T-helper 2 cell treated with Interferon-gamma antibody and Interleukin-4, amounts not matched to agents 5 μg/mL and 100 μg/mL, for 36 hours (primary cell): ENCODE measurements at regions not wholly inside any gene's neighbourhood (a gene's known extent, or its start where the extent isn't known, plus 50 kb on each side); places are given as distances from the start of the nearest gene placed in this dataset.
"Not testable (repeated sequence)": the region's sequence is repeated elsewhere in the genome, so short reads cannot be mapped to it uniquely, and the experiment has no call there.

ENCODE experiments used
- DNase-seq: peaks from one replicate; pipeline ENCODE4 v3.0.0; 2021; ENCODE audit warnings: low spot score
- H3K27ac Mint-ChIP-seq: one replicate; pipeline ENCODE4 v1.8.0; 2021; ENCODE audit warnings: mild to moderate bottlenecking, mixed read lengths
- H3K27me3 Mint-ChIP-seq: one replicate; pipeline ENCODE4 v1.8.0; 2021; ENCODE audit warnings: low read depth, mixed read lengths
- H3K36me3 Mint-ChIP-seq: one replicate; pipeline ENCODE4 v1.8.0; 2021; ENCODE audit warnings: low read depth, mixed read lengths
- H3K4me1 Mint-ChIP-seq: one replicate; pipeline ENCODE4 v1.8.0; 2021; ENCODE audit warnings: low read depth, mixed read lengths
- H3K4me3 Mint-ChIP-seq: one replicate; pipeline ENCODE4 v1.8.0; 2022; ENCODE audit warnings: mild to moderate bottlenecking, moderate library complexity, mixed read lengths
- H3K9me3 Mint-ChIP-seq: one replicate; pipeline ENCODE4 v1.8.0; 2021; ENCODE audit warnings: mixed read lengths

DNA sequence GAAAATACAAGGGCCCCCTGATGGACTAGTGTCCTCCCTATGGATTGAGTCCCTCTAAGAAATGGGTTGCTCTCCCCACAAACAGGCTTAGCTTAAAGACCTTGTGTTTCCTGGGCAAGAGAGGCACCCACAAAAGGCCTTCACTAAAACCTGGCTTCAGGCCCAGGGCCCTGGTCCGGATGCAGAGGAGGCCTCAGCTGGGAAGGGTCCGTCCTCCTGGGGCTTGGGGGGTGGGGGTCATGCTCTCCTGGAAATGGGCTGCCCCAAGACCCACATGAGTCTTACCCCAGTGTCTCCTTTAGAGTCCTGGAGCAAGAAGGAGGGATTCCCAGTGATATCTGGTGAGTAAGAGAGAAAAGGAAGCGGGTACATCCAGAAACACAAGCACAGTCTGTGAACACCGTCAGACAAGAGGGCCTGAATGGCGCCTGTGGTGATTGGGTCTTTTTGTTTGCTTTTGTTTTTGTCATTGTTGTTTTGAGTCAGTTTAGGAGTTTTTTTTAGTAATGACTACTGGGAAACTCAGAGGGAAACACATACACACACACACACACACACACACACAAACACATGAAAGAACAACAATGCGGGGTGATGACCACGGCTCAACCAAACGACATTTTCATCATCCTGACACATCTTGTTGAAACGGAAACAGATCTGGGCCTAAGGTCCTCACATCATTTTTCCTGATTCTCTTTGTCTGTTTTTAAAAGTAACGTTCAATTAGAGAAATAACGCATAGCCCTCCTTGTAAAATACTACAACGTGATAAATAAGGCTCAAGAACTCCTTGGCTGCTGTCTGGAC lies 292.3 kb downstream of the BCL2L11 start:
- not testable (repeated sequence) for H3K36me3 Mint-ChIP-seq, H3K4me1 Mint-ChIP-seq, H3K27ac Mint-ChIP-seq, H3K9me3 Mint-ChIP-seq, H3K27me3 Mint-ChIP-seq, H3K4me3 Mint-ChIP-seq
- peak; percentile 51 for DNase-seq

DNA sequence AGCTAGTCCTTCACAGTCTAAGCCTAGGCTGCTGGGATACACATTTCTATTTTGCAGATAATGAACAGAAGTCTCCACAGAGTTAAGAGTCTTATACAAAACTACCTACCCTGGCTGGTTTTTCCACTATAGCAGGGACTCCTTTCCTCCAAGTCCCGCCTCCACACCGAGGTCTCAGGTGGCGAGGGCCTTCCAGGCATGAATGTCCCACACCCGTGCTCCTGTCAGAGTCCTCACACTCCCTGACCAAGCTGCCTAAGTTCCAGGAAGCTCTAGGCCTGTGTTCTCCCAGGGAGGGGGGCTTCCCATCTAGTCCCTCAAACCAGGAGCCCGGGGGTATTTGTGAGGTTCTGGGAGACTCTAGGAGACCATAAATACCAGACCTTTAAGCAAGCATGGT lies 293.2 kb downstream of the BCL2L11 start:
- H3K4me1 Mint-ChIP-seq, DNase-seq, H3K27me3 Mint-ChIP-seq, H3K27ac Mint-ChIP-seq, H3K4me3 Mint-ChIP-seq, H3K36me3 Mint-ChIP-seq, H3K9me3 Mint-ChIP-seq: not testable (repeated sequence)

DNA sequence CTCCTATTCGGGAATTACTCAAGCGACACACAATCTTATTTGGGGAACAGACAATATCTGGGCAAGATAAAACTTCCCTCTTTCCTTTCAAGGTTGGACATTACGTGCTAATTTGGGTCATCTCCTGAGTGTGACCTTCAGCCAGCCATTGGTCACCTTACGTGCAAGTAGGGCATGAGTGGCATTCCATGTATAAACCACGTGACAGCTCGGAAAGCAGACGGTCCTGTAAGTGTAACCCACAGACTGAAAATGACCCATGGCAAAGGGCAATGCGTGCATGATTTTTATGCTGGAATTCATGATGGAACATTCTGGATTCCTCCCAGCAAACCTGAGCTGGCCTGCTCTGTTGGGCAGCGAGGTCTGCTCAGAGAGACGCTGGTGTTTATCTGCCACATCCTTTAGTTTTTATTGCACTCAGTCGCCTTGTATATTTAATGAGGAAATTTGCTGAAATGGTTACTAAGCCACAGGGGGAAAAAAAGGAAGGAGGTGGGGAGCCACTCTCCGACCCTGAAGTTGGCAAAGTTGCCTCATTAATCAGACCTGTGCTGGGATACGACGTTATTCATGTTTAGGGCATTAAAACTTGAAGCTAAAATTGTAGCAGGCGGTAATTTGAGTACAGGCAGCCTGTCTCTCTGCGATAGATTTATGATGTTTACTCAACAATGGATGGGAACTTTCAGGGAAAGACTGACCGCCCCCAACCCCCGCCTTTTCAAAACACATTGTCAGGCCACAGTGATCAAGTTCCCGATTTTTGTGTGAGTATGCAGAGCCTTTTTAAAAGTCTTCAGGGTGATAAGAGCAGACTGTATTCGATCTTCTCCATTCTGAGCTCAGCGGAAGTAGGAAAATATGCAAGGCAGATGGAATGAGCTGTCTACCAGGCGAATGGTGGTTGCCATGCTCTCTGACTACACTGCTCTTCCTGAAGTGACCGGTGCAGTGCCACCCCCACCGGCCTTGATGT lies 295.3 kb downstream of the BCL2L11 start:
- H3K4me3 Mint-ChIP-seq, H3K9me3 Mint-ChIP-seq, H3K27me3 Mint-ChIP-seq, H3K4me1 Mint-ChIP-seq, DNase-seq, H3K36me3 Mint-ChIP-seq, H3K27ac Mint-ChIP-seq: not testable (repeated sequence)

DNA sequence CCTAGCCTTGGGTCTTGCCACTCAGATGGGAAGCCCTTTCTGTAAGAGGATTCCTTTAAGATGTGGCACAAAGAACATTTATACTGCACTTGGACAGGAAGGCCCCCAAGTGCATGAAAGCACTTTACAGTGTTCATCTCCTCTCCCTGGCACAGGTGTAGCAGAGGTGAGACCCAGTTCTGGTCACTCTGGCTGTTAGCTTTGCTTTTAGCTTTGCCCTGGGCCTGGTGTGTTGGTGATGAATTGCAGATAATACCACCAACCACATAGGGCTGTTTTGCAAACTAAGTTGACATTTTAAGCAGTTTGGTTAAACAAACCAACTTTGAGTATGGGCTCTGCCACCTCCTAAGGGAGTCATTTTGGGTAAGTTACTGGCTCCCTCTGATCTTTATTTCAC lies 296.3 kb downstream of the BCL2L11 start:
- H3K27me3 Mint-ChIP-seq, H3K9me3 Mint-ChIP-seq, H3K27ac Mint-ChIP-seq, DNase-seq, H3K36me3 Mint-ChIP-seq, H3K4me3 Mint-ChIP-seq: not testable (repeated sequence)
- peaks cover 11% of the 10 kb centered on the region for H3K4me1 Mint-ChIP-seq

DNA sequence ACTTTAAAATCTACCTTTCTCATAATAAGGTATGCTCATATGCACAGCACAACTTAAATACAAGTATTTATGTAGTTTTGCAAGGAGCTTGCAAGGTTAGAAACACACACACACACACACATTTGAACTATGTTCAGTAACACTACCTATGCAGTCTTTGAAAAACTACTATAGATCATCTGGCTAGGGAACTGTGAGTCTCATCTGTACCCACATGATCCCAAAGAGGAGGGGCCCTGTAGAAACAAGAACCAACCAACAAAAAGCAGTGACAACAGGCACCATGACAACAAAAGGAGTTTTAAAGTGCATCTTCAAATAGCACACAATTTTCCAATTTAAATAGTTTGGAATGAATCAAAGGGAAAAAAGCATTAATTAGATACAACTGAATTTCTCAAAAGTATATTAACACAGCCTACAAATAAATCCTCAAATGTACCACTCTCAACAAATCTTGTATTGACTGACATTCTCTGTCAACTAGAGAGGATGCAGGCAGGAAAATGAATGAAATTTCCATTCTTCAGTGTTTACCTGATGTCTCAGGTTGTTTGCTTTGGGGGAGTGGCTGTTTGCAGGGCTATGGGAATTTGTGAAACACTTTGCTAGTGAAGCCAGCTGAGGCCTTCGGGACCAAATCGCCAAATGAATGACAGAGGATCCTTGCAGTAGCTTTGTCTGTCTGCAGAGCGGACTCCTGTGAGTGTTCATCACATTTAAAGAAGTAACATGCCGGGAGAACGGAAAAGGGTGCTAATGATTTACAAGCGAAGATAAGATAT lies 297.6 kb downstream of the BCL2L11 start:
- not testable (repeated sequence) for H3K27me3 Mint-ChIP-seq, H3K4me1 Mint-ChIP-seq, H3K36me3 Mint-ChIP-seq

DNA sequence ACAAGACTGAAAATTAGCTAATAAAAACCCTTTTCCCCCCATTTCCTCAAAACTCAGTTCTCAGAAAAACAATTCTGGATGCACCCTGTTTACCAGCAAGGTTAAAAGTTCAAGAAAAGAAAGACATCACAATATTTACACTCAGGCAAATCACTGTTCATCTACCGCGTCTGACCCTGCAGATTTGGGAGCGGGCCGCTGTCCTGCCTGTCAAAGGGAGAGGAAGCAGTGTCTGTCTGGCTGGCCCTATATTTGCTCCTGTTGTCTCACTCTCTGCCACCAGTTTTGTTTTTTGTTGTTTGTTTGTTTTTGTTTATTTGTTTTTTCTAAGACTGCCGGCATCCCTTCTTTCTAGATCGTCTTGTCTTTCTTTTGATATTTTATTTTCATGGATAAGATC lies 299.4 kb downstream of the BCL2L11 start:
- H3K36me3 Mint-ChIP-seq, H3K27me3 Mint-ChIP-seq, H3K4me1 Mint-ChIP-seq, H3K4me3 Mint-ChIP-seq, H3K9me3 Mint-ChIP-seq, H3K27ac Mint-ChIP-seq, DNase-seq: not testable (repeated sequence)

More for the DNA sequence above, 297.6 kb downstream of the BCL2L11 start:
- H3K27ac Mint-ChIP-seq, H3K4me3 Mint-ChIP-seq, H3K9me3 Mint-ChIP-seq, DNase-seq: not testable (repeated sequence)

DNA sequence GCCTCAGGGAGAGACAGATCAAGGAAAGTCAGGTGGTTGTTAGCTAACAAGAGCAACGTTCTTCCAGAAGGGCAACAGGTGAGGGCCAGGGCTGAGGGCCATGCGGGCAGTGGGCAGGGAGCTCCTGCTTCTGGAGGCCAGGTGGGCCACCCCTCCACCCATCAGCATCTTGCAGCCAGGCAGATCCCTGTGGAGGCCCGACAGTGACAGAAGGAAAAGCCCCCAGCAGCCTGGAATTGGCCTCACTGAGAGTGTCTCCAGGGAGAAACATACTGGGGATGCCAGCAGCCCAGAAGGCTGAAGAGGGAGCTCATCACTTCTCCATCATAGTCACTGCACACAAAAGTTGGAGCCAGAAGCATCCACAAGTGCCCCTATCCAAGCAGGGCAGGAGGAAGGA lies 300.1 kb downstream of the BCL2L11 start:
- not testable (repeated sequence) for DNase-seq, H3K9me3 Mint-ChIP-seq, H3K27ac Mint-ChIP-seq, H3K4me3 Mint-ChIP-seq, H3K36me3 Mint-ChIP-seq, H3K27me3 Mint-ChIP-seq
- peaks cover 10% of the 10 kb centered on the region for H3K4me1 Mint-ChIP-seq

DNA sequence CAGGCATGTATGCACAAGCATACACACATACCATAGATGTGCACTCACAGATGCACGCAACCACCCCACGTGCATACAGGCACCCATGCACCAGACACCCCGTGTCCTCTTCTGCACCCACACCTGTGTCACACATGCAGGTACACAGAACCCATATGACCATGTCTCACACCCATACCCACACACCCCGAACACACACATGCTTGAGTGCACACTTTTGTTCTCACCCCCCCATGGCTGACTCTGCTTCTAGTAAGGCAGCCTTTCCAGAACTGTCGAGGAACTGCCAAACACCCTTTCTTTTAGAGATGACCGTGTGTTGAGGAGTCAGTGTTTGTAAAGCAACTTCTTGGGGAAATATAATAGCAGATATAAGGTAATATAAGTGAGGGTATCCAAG lies 301.2 kb downstream of the BCL2L11 start:
- not testable (repeated sequence) for H3K4me1 Mint-ChIP-seq, H3K36me3 Mint-ChIP-seq, H3K9me3 Mint-ChIP-seq, H3K27ac Mint-ChIP-seq, H3K27me3 Mint-ChIP-seq, H3K4me3 Mint-ChIP-seq, DNase-seq

DNA sequence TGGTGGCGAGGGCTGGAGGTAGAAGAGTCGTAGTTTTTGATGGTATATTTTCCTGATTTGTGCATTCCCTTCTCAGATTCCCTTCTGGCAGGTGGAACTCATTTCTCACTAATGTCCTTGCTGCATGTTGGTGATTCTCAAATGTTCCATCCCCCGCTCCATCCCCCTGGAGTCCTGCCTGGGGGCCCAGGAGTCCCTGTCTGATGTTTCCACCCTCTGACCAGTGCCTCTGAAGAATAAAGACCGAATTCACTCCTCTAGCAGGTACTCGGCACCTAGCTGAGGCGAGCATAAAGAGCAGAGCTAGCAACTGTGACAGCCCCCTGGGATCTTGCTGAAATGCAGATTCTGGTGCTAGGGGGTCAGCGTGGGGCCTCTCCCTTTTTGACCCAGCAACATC lies 301.8 kb downstream of the BCL2L11 start:
- H3K9me3 Mint-ChIP-seq, H3K4me3 Mint-ChIP-seq, H3K27me3 Mint-ChIP-seq, DNase-seq, H3K4me1 Mint-ChIP-seq, H3K36me3 Mint-ChIP-seq, H3K27ac Mint-ChIP-seq: not testable (repeated sequence)

DNA sequence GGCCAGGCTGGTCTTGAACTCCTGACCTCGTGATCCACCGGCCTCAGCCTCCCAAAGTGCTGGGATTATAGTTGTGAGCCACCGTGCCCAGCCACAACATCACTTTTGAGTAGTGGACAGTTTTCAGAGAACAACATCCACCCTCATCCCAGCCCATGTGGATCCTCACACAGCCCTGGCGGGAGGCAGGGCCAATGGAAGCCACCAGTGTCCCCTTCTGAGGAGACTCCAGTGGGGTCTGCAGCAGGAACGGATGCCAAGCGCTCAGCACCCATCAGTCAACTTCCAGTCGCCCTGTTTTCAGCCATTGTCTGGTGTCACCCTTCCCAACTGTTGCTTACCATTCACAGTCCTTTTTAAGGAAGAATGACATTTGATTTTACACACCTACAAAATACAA lies 302.5 kb downstream of the BCL2L11 start:
- peaks cover 11% of the 10 kb centered on the region for H3K36me3 Mint-ChIP-seq
- not testable (repeated sequence) for H3K4me1 Mint-ChIP-seq, H3K4me3 Mint-ChIP-seq, H3K27ac Mint-ChIP-seq, H3K9me3 Mint-ChIP-seq, H3K27me3 Mint-ChIP-seq, DNase-seq

DNA sequence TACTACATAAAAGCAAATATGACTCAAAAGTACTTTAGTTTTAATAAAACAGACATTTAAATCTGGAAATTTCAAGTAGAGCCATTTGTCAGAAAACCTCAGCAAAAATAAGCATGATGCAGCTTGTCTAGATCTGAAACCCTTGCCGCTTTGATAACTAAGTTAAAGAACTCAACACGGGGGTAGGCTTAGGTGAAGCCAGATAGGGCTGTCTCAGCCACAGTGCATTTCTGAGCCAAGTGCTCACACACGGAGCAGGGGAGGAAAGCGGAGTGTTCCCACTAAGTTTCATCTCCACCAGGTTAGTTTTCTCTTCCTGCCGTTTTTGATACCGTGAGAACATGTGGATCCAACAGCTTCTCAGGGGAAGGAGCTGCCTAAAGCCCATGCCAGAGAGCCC lies 303.5 kb downstream of the BCL2L11 start:
- H3K4me1 Mint-ChIP-seq = peaks cover 13% of the 10 kb centered on the region
- not testable (repeated sequence) for H3K4me3 Mint-ChIP-seq, DNase-seq, H3K27ac Mint-ChIP-seq, H3K27me3 Mint-ChIP-seq, H3K9me3 Mint-ChIP-seq
- H3K36me3 Mint-ChIP-seq = peaks cover 15% of the 10 kb centered on the region

DNA sequence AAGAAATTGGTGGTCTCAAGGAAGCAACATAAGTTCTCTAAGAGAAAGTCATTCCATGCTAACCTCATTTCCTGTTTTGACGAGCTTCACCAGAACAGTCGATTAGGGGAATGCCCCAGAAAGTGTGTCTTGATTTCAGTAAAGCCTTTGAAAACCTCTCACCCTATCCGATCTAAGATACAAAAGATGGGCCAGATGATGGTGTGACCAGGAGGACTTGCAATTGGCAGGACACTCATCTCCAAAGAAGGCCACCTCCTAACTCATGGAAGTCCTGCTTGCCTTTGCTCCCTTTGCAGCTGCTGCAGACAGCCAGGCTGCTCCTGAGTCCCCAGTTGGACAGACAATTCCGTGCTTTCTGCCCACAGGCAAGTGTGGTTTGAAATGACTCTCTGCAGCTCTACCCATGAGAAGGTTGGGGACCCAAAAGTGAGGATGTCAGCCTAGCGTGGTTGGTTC lies 304.2 kb downstream of the BCL2L11 start:
- H3K27ac Mint-ChIP-seq, H3K4me3 Mint-ChIP-seq, H3K9me3 Mint-ChIP-seq, H3K27me3 Mint-ChIP-seq: not testable (repeated sequence)
- peaks cover 15% of the 10 kb centered on the region for H3K36me3 Mint-ChIP-seq
- H3K4me1 Mint-ChIP-seq = peaks cover 13% of the 10 kb centered on the region
- peak; percentile 76 for DNase-seq

DNA sequence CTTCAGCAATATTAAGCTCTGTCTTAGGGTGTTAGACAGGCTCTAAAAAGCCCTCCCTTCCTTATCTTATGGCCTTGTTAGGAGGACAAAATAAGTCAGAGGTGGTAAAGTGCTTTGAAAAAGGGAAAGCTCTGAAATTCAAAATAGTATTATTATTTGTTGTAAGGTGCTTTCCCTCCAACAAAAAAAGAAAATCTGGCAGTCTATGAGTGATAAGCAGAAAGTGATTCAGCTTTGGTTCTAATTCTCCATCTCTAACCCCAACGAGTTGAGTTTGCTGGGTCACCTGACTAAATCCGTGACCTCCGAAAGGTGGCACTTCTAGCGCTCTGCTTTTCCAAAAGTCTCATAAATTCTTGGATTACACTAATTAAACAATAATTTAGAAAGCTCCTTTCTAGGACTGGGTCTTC lies 305.1 kb downstream of the BCL2L11 start:
- H3K27ac Mint-ChIP-seq = peak overlapping the region; percentile 49

DNA sequence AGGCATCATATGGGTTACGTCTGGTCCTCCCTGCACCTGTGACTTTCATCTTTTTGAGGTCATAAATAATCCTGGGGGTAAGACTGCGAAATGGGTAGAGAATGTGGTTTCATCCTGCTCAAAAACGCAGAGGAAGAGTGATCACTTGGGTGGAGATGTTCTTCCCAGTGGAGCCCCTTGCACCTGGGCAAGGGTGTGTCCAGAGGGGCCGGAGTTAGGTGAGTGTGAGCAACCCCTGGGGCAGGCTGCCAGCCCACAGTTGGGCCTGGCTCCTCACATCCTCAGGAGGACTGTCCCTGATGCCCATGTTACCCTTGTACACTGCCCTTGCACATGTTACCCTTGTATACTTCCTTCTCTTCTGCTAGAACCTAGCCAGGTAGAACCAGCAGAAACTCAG lies 306.6 kb downstream of the BCL2L11 start:
- H3K27ac Mint-ChIP-seq, H3K9me3 Mint-ChIP-seq, H3K27me3 Mint-ChIP-seq, DNase-seq, H3K4me3 Mint-ChIP-seq: not testable (repeated sequence)
- H3K36me3 Mint-ChIP-seq = peaks cover 15% of the 10 kb centered on the region
- peaks cover 14% of the 10 kb centered on the region for H3K4me1 Mint-ChIP-seq

More for the DNA sequence above, 305.1 kb downstream of the BCL2L11 start:
- Mint-ChIP-seq H3K4me1 (peaks cover 10% of the 10 kb centered on the region), H3K36me3 (peaks cover 15% of the 10 kb centered on the region)
- H3K4me3 Mint-ChIP-seq, H3K9me3 Mint-ChIP-seq, H3K27me3 Mint-ChIP-seq: not testable (repeated sequence)
- peak; percentile 51 for DNase-seq
